Nucleus accumbens (tissue), 56 donors: ENCODE measurements at regions not wholly inside any gene's neighbourhood (a gene's known extent, or its start where the extent isn't known, plus 50 kb on each side); places are given as distances from the start of the nearest gene placed in this dataset.

ENCODE experiments used
- DNase-seq, 56 donors: peaks; one replicate each; lab custom pipeline; 2025; lab: John Stamatoyannopoulos, UW

DNA sequence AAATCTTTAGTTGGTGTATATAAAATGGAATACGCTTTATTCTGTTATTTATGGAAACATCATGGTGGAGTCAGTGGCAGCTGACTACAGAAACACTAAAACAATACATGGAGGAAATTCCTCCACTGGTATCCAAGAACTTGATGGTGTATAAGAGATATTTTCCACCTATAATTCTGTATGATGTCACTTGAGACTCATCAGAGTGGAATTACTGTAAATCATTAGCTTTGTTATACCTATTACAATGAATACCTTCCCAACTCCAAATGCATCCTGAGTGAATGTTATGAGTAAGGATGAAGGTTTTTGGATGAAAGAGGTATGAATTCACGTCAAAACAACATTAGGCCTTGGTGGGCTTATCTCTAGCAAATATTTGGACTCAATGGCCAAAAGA, 258.5 kb upstream of the SORL1-AS1 start:
- DNase-seq = no peak

DNA sequence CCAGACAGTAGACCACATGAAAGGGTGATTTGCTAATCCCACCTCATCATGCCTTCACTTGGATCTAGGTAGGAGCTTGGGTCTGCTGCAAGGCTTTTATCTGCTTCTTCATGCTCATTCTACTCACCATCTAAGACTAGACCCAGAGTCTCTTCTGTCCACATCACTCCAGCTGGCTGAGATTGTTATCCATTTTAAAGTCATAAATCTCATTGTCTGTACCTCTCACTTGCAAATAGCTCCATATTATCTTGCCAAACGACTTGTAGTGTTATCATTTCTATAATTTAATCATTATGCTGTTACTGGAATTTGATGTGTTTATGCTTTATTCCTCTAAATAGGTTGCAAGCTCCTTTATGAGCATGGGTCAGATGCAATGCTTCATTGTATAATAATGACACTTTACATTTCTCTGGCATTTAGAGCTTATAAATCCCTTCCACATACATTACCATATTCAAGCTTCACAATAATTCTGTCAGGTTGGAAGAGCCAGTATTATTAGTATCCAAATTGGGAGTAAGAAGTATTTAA, 254.2 kb upstream of the SORL1-AS1 start:
- DNase-seq = no peak

DNA sequence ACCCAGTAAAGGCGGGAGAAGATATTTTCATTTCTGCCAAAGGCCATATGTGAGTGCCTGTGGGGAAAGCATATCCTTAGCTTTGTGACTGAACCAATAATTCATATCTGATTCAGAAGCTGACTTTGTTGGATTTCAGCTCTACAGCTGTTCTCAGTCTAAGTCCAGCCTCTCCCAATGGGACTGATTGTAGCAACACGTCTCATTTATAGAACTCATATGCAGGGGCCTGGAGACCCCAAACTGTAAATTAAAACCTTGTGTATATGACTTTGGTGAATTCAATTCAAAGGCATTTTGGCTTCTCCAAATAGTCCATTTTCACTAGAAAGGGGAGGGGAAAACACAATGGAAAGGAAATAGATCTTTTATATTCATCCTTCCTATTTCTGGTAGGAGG, 250.4 kb upstream of the SORL1-AS1 start:
- no peak for DNase-seq

DNA sequence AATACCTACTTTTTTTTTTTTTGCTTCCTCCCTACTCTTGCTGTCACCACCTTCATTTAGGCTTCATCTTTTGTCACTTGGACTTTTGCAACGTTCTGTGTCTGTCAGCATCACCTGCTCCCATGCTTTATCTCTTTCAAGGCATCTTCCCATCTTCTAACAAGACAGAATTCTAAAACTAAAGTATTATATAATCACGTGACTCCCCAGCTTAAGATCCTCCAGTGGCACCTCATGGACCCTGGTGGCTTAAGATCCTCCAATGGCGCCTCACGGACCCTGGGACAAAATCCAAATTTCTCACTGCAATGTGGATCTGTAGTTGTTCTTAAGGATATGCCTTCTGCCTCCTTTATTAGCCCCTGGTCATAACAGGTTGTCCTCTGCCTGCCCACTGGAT, 248.2 kb upstream of the SORL1-AS1 start:
- DNase-seq = no peak

DNA sequence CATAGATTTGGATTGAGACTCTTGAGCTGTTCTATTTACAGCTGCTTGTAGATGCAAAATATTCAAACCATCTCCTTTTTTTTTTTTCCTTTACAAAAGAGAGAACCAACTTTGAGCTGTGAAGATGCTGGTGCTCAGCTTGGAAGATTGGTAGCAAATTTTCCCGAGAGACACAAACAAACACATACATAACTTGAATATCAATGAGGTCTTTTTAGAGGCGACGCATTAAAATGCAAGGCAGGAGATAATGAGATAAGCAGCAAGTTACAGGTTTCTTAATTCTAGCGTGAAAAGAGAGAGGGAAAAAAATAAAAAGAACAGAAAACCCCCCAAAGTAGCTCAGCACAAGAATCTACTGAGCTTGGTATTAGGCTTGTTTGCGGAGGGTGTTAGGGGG, 247.0 kb upstream of the SORL1-AS1 start:
- DNase-seq = no peak

DNA sequence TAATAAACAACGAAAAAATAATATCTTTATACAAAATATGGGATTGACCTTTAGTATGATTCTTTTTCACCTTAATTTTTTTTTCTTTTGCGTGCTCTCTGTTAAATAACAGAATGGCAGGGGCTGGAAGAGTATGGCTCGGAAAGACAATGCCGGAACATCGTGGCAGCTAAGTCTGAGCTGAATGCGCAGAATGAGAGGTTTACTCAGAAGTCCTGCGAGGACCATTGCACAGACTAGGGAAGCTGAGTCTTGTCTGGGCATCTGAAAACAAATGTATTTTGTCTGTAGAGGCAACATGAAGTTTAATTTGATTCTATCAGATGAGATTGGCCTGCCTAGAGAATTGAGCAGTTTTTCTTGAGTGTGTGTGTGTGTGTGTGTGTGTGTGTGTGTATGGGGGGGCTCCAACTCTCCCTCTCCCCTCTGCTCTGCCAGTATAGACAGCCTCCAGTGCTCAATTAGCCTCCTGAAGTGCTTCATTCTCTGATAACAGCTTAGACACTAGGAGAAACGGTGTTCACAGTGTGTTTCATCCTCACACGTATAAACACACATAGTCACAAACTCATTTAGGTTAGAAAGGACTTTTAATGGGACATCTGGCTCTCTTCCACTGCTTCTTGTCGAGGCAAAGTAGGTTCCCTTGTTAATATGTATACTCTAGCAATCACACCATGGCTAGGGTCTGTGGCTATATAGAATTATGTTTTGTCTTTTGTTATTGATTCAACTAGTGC, 244.3 kb upstream of the SORL1-AS1 start:
- peak in 1 of 56 donors; percentile 62 for DNase-seq

DNA sequence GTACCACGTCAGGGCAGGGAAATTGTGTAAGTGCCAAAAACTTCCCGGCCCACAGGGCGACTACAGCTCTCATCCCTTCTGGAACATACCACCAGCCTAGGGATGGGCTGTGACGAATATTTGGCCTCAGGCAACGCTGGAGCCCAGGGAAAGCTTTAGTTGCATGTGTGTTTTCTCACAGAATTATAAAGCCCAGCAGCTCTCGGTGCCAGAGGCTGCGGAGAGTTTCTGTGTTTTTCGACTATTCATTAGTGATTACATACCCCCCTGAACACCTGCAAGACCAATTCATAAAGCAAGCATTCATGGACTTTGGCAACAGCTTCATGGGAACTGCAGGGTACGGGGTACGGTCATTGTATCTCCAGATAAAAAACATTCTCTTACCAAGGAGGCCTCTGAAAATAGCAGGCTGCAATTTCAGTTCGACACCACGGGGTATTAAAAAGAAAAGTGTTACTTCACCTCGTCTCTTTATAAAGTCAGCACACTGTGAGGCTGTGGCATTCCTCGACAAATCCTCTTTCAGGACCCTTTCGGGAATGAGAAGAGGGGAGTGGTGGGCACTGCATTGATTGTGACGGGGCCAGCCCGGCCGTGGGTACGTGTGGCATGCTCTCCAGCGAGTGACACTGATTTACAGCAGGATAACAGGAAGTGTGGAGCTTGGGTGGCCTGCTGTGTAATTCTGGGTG, 243.6 kb upstream of the SORL1-AS1 start:
- DNase-seq = peak in 52 of 56 donors; percentile 30 to 87 (median 66)

DNA sequence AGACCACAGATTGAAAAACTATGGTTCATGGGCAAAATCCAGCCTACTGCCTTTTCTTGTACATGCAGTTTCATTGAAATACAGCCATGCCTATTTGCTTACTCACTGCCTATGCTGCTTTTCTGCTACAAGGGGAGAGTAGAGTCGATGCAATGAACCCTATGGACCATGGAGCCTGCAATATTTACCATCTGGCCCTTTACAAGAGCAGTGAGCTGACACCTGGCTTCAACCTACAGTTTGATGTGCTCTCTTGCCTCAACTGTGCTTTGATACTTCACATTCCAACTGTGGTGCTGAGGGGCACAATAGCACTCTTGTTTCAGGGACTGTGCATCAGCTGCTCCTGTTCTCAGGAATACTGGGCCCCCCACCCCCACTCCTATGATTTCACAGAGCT, 239.5 kb upstream of the SORL1-AS1 start:
- DNase-seq = no peak

DNA sequence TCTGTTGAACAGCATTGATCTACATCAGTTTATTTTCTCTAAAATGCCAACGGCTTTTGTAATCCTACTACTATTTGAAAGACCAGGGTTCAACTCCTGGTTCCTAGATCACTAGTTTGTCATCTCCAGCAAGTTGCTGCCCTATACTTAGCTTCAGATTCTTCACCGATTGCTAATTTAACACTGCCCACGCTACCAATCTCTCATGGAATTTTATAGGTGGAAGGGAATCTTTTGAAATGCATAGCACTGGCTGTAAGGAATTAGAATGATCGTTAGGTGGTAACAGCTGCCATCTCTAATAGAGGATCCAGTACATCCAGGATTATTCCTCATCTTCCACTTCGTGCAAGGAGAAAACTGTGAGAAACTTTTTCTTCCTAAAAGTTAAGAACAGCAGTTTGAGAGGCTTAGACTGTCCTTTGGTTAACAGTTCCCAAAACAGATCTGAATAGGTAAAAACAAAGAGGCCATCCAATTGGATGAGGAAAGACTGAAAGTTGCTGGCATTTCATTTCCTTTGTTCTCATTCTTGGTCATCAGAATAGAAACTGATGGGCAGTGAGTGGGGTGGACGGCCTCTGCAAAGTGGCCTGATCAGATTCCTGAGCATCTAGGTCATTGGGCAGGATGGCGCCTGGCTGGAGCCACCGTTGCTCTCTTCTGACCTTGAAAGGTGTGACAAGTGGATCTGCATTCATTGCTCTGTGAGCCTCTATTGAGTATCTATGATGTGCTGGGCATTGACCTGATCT, 236.3 kb upstream of the SORL1-AS1 start:
- no peak for DNase-seq

DNA sequence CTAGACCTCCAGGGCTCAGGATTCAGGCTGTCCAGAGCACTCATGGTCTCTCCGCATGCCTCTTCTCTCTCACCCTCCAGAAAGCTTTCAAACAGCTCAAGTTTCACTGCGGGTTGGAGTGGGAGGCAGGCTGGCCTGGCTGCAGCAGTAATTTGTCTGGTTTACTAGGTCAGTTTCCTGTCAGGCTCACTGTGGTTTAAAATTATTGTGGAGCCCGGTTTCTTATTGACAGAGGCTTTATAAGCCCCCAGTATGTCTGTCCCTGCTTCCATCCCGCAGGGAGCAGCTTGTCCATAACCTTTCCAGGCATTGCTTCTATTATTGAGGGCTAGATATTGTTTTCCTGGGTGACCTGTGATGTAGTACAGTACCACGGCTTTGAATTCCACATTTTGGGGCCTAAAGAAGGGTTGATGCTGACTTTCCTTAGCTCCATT, 235.3 kb upstream of the SORL1-AS1 start:
- DNase-seq = no peak

DNA sequence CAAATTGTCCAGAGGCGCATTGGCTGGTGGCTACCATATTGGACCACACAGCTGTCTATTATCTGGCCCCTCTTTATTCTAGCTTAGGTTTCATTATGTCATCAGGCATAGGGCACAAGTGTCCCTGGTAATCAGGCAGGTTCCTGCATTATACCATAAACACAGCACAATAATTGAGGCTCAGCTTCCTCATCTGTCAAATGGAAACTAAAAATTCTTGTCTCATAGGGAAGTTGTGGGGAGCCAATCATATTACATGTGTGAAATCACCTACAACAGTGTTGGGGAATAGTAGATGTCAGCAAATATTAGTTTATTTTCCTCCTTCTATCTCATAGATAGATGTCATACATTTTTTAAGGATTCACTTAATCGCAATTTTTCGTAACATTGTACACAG, 231.0 kb upstream of the SORL1-AS1 start:
- no peak for DNase-seq
